Liver (tissue), 8 donors: ENCODE measurements at regions not wholly inside any gene's neighbourhood (a gene's known extent, or its start where the extent isn't known, plus 50 kb on each side); places are given as distances from the start of the nearest gene placed in this dataset.

Experiments
- DNase-seq: peaks from one replicate; pipeline ENCODE4 v3.0.0-alpha.2; 2017; ENCODE audit warnings: low spot score
- H3K27ac ChIP-seq, 2 donors: one replicate each; pipeline ENCODE4 v1.7.0; 2013; ENCODE audit warnings: inconsistent platforms in 2 of 2, low read length in 2 of 2, control low read depth in 1 of 2, low read depth in 1 of 2, mild to moderate bottlenecking in 1 of 2
- H3K27me3 ChIP-seq, 4 donors: one replicate each; pipeline versions ENCODE4 v1.6.1 to v1.7.0; 2013; ENCODE audit warnings: low read length in 3 of 4, inconsistent platforms in 1 of 4, mild to moderate bottlenecking in 1 of 4, moderate library complexity in 1 of 4; ENCODE audit not compliant: control insufficient read depth in 4 of 4, insufficient read depth in 4 of 4
- H3K36me3 ChIP-seq, 4 donors: one replicate each; pipeline versions ENCODE4 v1.6.1 to v1.7.0; 2013; ENCODE audit warnings: low read length in 3 of 4, mild to moderate bottlenecking in 3 of 4, low read depth in 1 of 4, moderate library complexity in 1 of 4; ENCODE audit not compliant: control insufficient read depth in 4 of 4, insufficient read depth in 3 of 4
- H3K4me1 ChIP-seq, 4 donors: one replicate each; pipeline versions ENCODE4 v1.6.1 to v1.7.0; 2013; ENCODE audit warnings: low read length in 3 of 4, mild to moderate bottlenecking in 3 of 4, moderate library complexity in 1 of 4; ENCODE audit not compliant: control insufficient read depth in 4 of 4, insufficient read depth in 4 of 4
- H3K4me3 ChIP-seq, 3 donors: one replicate each; pipeline versions ENCODE4 v1.6.1 to v1.7.0; 2013; ENCODE audit warnings: low read length in 3 of 3, control low read depth in 1 of 3, low read depth in 1 of 3, mild to moderate bottlenecking in 1 of 3
- H3K9ac ChIP-seq, 2 donors: one replicate each; pipeline ENCODE4 v1.7.0; 2013; ENCODE audit warnings: low read length in 2 of 2, mild to moderate bottlenecking in 2 of 2, moderate library complexity in 2 of 2, control low read depth in 1 of 2, low read depth in 1 of 2
- H3K9me3 ChIP-seq, 4 donors: one replicate each; pipeline versions ENCODE4 v1.6.1 to v1.7.0; 2013; ENCODE audit warnings: low read length in 3 of 4; ENCODE audit not compliant: control insufficient read depth in 4 of 4
- ATF3 ChIP-seq: IDR thresholded peaks from 2 replicates; pipeline ENCODE4 v1.6.1; 2016; ENCODE audit warnings: antibody characterized with exemption
- CTCF ChIP-seq: fragments of 150-350 bp; IDR thresholded peaks from 2 replicates; pipeline ENCODE4 v1.5.1; 2017; ENCODE audit warnings: improper control_type of control experiment, low read depth, low read length; ENCODE audit not compliant: missing input control
- EGR1 ChIP-seq, 2 donors: IDR thresholded peaks; 2 replicates each; pipeline ENCODE4 v1.6.1; 2016 to 2018; ENCODE audit warnings: antibody characterized with exemption in 2 of 2, low read depth in 2 of 2
- FOXA1 ChIP-seq: IDR thresholded peaks from 2 replicates; pipeline ENCODE4 v1.6.1; 2016; ENCODE audit warnings: antibody characterized with exemption
- GABPA ChIP-seq, 2 donors: IDR thresholded peaks in 1 of 2; conservative IDR thresholded peaks in 1 of 2; 2 replicates each; pipeline ENCODE4 v1.6.1; 2016; ENCODE audit warnings: antibody characterized with exemption in 2 of 2, mild to moderate bottlenecking in 1 of 2, moderate library complexity in 1 of 2
- HNF4A ChIP-seq, 2 donors: conservative IDR thresholded peaks; 2 replicates each; pipeline ENCODE4 v1.6.1; 2016; ENCODE audit warnings: antibody characterized with exemption in 2 of 2, mild to moderate bottlenecking in 2 of 2
- HNF4G ChIP-seq: IDR thresholded peaks from 2 replicates; pipeline ENCODE4 v1.6.1; 2016; ENCODE audit warnings: antibody characterized with exemption
- JUND ChIP-seq, 2 donors: IDR thresholded peaks; 2 replicates each; pipeline ENCODE4 v1.6.1; 2016; ENCODE audit warnings: antibody characterized with exemption in 2 of 2
- MAX ChIP-seq: IDR thresholded peaks from 2 replicates; pipeline ENCODE4 v1.6.1; 2016; ENCODE audit warnings: antibody characterized with exemption
- NR2F2 ChIP-seq: IDR thresholded peaks from 2 replicates; pipeline ENCODE4 v1.6.1; 2016; ENCODE audit warnings: antibody characterized with exemption
- RAD21 ChIP-seq, 2 donors: IDR thresholded peaks; 2 replicates each; pipeline ENCODE4 v1.6.1; 2016; ENCODE audit warnings: antibody characterized with exemption in 2 of 2, mild to moderate bottlenecking in 2 of 2
- REST ChIP-seq: IDR thresholded peaks from 2 replicates; pipeline ENCODE4 v1.6.1; 2016; ENCODE audit warnings: antibody characterized with exemption, mild to moderate bottlenecking
- RXRA ChIP-seq, 2 donors: IDR thresholded peaks; 2 replicates each; pipeline ENCODE4 v1.6.1; 2017 to 2018; ENCODE audit warnings: antibody characterized with exemption in 2 of 2, mild to moderate bottlenecking in 1 of 2
- YY1 ChIP-seq: IDR thresholded peaks from 2 replicates; pipeline ENCODE4 v1.6.1; 2016; ENCODE audit warnings: antibody characterized with exemption, mild to moderate bottlenecking
- ZBTB33 ChIP-seq: IDR thresholded peaks from 2 replicates; pipeline ENCODE4 v1.6.1; 2016; ENCODE audit warnings: antibody characterized with exemption
- WGBS: extraction: QIAGEN DNeasy Blood & Tissue Kit; methylation state at CpG from one replicate; pipeline ENCODE4 v1.1.7; 2013; 5-methylcytosine and 5-hydroxymethylcytosine counted together
- donor health status: healthy.
- donor health status: healthy.
- donor health status: healthy.
- donor health status: healthy.
- donor health status: healthy.

GRCh38 chr11:105227363-105227762 lies 87.8 kb upstream of the CARD18 start:
- DNase-seq, result no peak
- Histone ChIP-seq H3K9ac (no peak overlapping the region), H3K27me3 (peaks cover 0 to 2% (median 0%) of the 10 kb centered on the region in 4 donors), H3K36me3 (no peaks in the 10 kb centered on the region), H3K27ac (no peak overlapping the region), H3K4me1 (no peaks in the 10 kb centered on the region), H3K9me3 (no peaks in the 10 kb centered on the region), H3K4me3 (no peak overlapping the region)
- TF ChIP-seq HNF4A (conservative IDR thresholded peaks at IDR 0.05) (no peak), ATF3 (no peak), GABPA (IDR thresholded peaks at IDR 0.05 in 1 of 2, conservative IDR thresholded peaks at IDR 0.05 in 1 of 2) (no peak), NR2F2 (no peak), YY1 (no peak), RAD21 (IDR thresholded peaks at IDR 0.05) (no peak)

- WGBS, result 31% methylated on average over 2 of the region's 2 CpGs
- Histone ChIP-seq H3K27me3 (peaks cover 0 to 2% (median 0%) of the 10 kb centered on the region in 4 donors), H3K27ac (no peak overlapping the region), H3K36me3 (no peaks in the 10 kb centered on the region), H3K4me1 (no peaks in the 10 kb centered on the region), H3K9ac (no peak overlapping the region), H3K9me3 (no peaks in the 10 kb centered on the region), H3K4me3 (no peak overlapping the region)
- TF ChIP-seq GABPA (IDR thresholded peaks at IDR 0.05 in 1 of 2, conservative IDR thresholded peaks at IDR 0.05 in 1 of 2) (no peak), ZBTB33 (no peak), RXRA (IDR thresholded peaks at IDR 0.05) (no peak), EGR1 (IDR thresholded peaks at IDR 0.05; ENCODE audit: low read depth in 2 of 2) (no peak), NR2F2 (no peak), REST (no peak), YY1 (no peak), FOXA1 (no peak), MAX (no peak), HNF4G (no peak), HNF4A (conservative IDR thresholded peaks at IDR 0.05) (no peak), CTCF (no peak), JUND (IDR thresholded peaks at IDR 0.05) (no peak)
- DNase-seq, result no peak
Measured at GRCh38 chr11:105226766-105227165, 87.2 kb upstream of the CARD18 start.
